Stimulated activated CD4-positive, alpha-beta T cell treated with anti-CD3 and anti-CD28 coated beads, Interleukin-15, amount 100 ng/mL, for 48 hours (primary cell): ENCODE measurements at regions not wholly inside any gene's neighbourhood (a gene's known extent, or its start where the extent isn't known, plus 50 kb on each side); places are given as distances from the start of the nearest gene placed in this dataset.
"Not testable (repeated sequence)": the region's sequence is repeated elsewhere in the genome, so short reads cannot be mapped to it uniquely, and the experiment has no call there.

Source experiments
- DNase-seq, 2 donors: peaks; one replicate each; pipeline ENCODE4 v3.0.0-alpha.2; 2020; ENCODE audit warnings: low read depth in 2 of 2

- no peak for DNase-seq
Measured at GRCh38 chr13:48808683-48809082, 155.0 kb downstream of the CYSLTR2 start.

- no peak for DNase-seq
Measured at GRCh38 chr13:48810013-48810412, 156.3 kb downstream of the CYSLTR2 start.

- DNase-seq, result no peak
Measured at GRCh38 chr13:48813518-48813917, 159.8 kb downstream of the CYSLTR2 start.

GRCh38 chr13:48816700-48817099, 159.0 kb upstream of the FNDC3A start:
- DNase-seq, result no peak

- DNase-seq, result no peak
Measured at GRCh38 chr13:48817166-48817802, 158.4 kb upstream of the FNDC3A start.

GRCh38 chr13:48818495-48819356, 157.0 kb upstream of the FNDC3A start:
- DNase-seq, result no peak

GRCh38 chr13:48819376-48819775, 156.3 kb upstream of the FNDC3A start:
- no peak for DNase-seq

- DNase-seq, result no peak
Measured at GRCh38 chr13:48819899-48820298, 155.8 kb upstream of the FNDC3A start.

GRCh38 chr13:48823526-48823925, 152.2 kb upstream of the FNDC3A start:
- not testable (repeated sequence) for DNase-seq

- DNase-seq, result no peak
Measured at GRCh38 chr13:48826039-48826438, 149.7 kb upstream of the FNDC3A start.

- DNase-seq, result not testable (repeated sequence)
Measured at GRCh38 chr13:48826922-48827454, 148.7 kb upstream of the FNDC3A start.

- DNase-seq, result no peak
Measured at GRCh38 chr13:48827709-48828108, 148.0 kb upstream of the FNDC3A start.

GRCh38 chr13:48828962-48829411, 146.7 kb upstream of the FNDC3A start:
- no peak for DNase-seq

GRCh38 chr13:48829536-48829935, 146.2 kb upstream of the FNDC3A start:
- no peak for DNase-seq

GRCh38 chr13:48831248-48831647, 144.5 kb upstream of the FNDC3A start:
- DNase-seq, result no peak

GRCh38 chr13:48833412-48833811, 142.3 kb upstream of the FNDC3A start:
- no peak for DNase-seq

- DNase-seq, result not testable (repeated sequence)
Measured at GRCh38 chr13:48835326-48835725, 140.4 kb upstream of the FNDC3A start.

GRCh38 chr13:48838193-48838973, 137.3 kb upstream of the FNDC3A start:
- DNase-seq, result no peak

GRCh38 chr13:48839171-48839570, 136.5 kb upstream of the FNDC3A start:
- DNase-seq, result no peak

- no peak for DNase-seq
Measured at GRCh38 chr13:48840366-48840765, 135.3 kb upstream of the FNDC3A start.

GRCh38 chr13:48842316-48842715, 133.4 kb upstream of the FNDC3A start:
- no peak for DNase-seq
